Stimulated activated CD8-positive, alpha-beta memory T cell treated with anti-CD3 and anti-CD28 coated beads, Interleukin-12 subunit alpha, Interleukin-12 subunit beta, amount 100 ng/mL, for 1 hour (primary cell): ENCODE measurements at regions not wholly inside any gene's neighbourhood (a gene's known extent, or its start where the extent isn't known, plus 50 kb on each side); places are given as distances from the start of the nearest gene placed in this dataset.

Source experiments
- DNase-seq: peaks from one replicate; pipeline ENCODE4 v3.0.0-alpha.2; 2020; ENCODE audit warnings: low read depth

DNA sequence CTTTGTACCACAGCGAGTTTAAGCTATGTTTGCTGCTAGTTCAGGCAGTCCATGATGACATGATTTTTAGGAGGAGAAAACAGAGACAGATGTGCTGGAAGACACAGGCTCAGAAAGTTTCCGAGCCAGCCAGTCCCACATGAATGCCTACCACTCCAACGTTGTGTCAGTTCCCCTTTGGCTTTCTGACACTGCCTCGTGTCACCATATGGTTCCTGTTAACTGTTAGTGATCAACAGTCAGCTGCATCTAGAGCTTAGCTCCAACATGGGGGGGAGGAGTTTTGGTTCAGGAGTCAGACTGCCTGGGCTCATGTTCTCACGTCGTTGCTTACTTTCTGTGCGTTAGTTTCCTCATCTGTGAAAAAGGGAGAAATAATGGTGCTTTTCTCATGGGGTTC lies 343.7 kb downstream of the MID1IP1 start:
- DNase-seq, result no peak

- DNase-seq, result no peak
Measured at GRCh38 chrX:39145859-39146258, 344.6 kb downstream of the MID1IP1 start.

GRCh38 chrX:39149761-39150160 lies 348.5 kb downstream of the MID1IP1 start:
- peak; percentile 43 for DNase-seq

- DNase-seq, result no peak
Measured at GRCh38 chrX:39150220-39150619, 349.0 kb downstream of the MID1IP1 start.

DNA sequence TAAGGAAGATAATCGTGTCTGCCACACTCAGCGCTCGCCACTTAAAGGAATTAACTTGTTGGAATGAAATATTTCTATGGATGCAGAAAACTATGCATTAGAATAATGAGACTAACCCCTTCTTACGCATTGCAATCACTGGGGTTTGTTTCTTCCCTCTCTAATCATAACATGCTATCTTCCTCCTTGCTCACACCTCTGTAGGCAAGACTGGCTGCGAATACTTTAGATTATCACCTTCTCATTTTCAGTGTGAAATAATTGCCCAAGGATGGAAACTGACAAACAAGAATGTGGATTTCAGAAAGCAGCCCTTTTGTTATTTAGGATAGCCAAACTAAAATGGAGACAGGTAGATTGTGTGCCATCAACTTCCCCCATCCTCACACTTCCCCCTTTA lies 349.4 kb downstream of the MID1IP1 start:
- no peak for DNase-seq

- DNase-seq, result no peak
Measured at GRCh38 chrX:39152106-39152649, 350.9 kb downstream of the MID1IP1 start.

GRCh38 chrX:39156051-39156450 lies 354.8 kb downstream of the MID1IP1 start:
- DNase-seq, result no peak

DNA sequence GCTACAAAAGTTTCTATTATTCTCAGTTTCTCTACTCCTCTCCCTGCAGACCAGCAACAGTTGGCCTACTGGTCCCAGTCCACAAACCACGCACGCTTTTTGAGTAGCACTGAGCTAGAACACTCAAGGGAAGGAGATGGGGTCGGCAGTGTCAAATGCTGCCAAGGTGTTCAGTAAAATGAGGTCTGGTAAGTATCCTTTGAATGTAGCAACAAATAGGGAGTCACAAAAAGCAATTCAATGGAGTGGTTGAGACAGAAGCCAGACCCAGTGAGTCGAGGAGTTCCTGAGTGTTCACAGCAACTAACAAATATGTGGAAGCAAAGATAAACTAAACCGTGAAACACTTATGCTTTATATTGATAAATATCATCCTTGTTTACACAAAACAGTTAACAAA lies 355.7 kb downstream of the MID1IP1 start:
- no peak for DNase-seq

DNA sequence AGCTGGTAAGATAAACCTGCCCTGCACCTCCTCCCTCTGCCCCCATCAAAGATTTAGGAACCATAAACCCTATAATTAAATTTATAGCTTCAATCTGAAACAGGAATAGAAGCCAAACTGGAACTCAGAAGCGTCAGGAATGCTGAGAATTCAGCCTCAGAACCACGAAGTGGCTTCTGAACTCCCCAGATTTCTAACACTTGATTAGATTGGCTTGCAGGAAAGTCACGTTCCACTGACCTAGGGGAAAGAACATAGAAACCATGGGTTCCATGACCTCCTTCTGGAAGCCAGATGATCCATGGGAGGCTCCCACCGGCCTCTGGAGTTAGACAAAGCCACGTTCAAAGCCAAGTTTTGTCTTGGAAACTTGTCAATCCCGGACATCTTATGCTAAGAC lies 356.5 kb downstream of the MID1IP1 start:
- DNase-seq, result no peak

GRCh38 chrX:39158801-39159657 lies 357.8 kb downstream of the MID1IP1 start:
- no peak for DNase-seq

- DNase-seq, result no peak
Measured at GRCh38 chrX:39159921-39160507, 358.8 kb downstream of the MID1IP1 start.

DNA sequence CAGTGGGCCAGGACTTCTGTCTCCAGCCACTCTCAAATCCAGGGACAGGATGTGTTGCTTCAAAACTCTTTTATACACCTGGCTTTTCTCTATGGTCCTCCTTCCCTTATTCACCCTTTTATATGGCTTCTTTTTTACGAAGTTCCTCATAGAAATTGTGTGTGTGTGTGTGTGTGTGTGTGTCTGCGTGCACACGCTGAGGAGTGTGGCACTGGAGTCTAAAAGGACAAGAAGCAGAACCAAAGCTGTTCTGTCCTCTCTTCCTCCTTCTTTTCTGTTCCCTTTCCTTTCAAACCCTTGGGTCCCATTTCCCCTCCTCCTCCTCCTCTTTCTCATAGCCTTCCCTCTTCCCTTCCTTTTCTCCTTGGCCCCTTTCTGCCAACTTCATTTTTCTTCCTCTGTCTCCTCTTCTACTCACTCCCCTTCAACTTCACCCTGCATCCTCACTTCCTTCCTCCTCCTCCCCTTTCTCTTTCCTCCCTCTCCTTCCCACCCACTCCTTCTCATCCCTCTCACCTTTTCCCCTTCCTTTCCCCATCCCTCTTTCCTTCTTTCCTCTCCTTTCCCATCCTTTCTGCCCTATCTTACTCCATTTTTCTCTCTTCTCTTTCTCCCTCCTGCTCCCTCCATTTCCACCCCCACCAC lies 360.5 kb downstream of the MID1IP1 start:
- DNase-seq, result no peak

GRCh38 chrX:39162322-39162735 lies 361.1 kb downstream of the MID1IP1 start:
- no peak for DNase-seq

- no peak for DNase-seq
Measured at GRCh38 chrX:39163581-39164126, 362.4 kb downstream of the MID1IP1 start.

DNA sequence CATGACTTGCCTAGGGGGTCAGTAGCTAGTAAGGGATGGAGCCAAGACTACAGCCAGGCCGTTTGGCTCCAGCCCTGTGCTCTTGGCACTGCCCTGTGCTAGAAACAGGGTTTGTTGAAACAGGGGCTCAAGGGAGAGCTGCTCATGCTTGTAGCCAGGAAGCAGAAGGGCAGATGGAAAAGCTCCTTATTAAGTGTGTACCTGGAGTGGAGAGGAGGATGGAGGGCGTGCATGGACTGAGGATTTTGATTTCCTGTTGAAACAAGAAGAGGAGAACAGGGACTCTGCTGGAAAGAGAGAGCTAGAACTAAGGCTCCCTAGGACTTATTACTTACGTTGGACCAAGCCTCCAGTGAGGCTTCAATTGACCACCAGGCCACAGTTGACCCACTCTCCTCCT lies 363.0 kb downstream of the MID1IP1 start:
- no peak for DNase-seq

GRCh38 chrX:39165185-39165584 lies 363.9 kb downstream of the MID1IP1 start:
- DNase-seq, result no peak

DNA sequence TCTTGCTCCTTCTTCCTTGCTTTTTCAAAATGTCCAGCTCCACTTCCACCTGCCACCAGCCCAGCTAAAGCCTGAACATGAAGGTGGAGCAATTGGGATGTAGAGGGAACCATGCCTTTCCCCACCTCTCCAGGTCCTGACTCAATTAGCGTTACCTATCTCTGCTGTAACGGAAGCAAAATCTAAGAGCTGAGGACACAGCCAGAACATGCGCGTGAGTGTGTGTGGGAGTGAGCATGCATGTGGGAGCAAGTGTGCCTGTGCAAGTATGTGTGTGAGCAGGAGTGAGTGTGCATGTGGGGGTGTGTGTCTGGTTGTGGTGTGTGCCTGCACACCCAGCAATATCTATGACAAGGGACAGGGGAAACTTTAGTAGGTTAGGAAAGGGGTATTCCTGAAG lies 364.5 kb downstream of the MID1IP1 start:
- DNase-seq, result no peak

DNA sequence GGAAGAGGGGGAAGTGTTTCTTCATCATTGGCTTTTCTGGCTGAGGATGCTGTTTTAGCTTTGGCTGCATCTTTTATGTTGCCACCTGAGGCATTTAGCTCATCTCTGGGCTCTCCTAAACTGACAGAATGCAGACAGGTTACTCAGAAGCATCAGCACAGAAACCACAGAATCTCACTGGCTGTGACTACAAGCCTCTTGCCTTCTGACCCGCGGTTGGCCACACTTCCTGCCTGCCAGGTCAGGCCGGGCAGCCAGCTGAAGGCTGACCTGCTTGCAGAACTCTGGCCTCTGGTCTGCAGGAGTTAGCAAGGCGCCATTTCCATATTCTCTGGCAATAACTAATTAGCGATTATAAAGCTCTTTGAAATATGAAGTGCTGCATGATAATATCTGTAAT lies 366.5 kb downstream of the MID1IP1 start:
- DNase-seq, result no peak

- DNase-seq, result no peak
Measured at GRCh38 chrX:39168609-39169008, 367.4 kb downstream of the MID1IP1 start.

DNA sequence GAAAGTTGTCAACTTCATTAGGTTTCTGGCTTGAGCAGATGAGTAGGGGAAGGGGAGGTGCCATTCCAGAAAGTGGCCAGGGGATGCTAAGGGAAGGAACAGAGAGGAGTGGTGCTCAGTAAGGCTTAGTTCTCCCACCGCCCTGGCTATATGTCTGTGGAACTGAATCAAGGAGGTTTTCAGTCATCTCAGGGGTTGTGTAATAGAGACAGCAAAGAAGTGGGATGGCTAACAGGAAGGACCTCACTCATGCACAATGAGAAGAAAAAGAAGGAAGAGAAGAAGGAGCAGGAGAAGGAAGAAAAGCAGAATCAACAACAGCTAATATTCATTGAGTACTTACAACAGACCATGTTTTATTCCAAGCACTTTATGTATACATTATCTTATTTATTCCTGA lies 368.7 kb downstream of the MID1IP1 start:
- no peak for DNase-seq

DNA sequence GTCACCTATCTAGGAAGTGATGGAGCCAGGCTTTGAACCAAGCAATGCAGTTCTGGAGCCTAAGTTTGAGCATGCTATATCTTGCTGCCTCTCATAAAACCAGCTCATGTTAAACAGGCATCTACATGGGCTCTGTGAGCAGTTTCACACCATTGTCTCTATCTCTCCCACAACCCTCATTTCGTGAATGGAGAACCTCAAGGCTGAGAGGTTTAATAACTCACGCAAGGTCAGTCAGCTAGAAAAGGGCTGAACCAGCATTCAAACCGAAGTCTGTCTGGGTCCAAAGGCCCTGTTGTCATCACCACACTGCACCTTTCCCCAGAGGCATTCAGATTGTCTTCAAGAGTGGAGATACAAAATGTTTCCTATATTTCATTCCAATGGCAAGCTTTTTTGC lies 369.2 kb downstream of the MID1IP1 start:
- DNase-seq, result no peak

GRCh38 chrX:39171686-39172085 lies 370.4 kb downstream of the MID1IP1 start:
- DNase-seq, result no peak
